ENCODE measurements at regions not wholly inside any gene's neighbourhood (a gene's known extent, or its start where the extent isn't known, plus 50 kb on each side); places are given as distances from the start of the nearest gene placed in this dataset.
A peak's percentile ranks its signal among the peaks of the same experiment; 100 is the strongest.

DNA sequence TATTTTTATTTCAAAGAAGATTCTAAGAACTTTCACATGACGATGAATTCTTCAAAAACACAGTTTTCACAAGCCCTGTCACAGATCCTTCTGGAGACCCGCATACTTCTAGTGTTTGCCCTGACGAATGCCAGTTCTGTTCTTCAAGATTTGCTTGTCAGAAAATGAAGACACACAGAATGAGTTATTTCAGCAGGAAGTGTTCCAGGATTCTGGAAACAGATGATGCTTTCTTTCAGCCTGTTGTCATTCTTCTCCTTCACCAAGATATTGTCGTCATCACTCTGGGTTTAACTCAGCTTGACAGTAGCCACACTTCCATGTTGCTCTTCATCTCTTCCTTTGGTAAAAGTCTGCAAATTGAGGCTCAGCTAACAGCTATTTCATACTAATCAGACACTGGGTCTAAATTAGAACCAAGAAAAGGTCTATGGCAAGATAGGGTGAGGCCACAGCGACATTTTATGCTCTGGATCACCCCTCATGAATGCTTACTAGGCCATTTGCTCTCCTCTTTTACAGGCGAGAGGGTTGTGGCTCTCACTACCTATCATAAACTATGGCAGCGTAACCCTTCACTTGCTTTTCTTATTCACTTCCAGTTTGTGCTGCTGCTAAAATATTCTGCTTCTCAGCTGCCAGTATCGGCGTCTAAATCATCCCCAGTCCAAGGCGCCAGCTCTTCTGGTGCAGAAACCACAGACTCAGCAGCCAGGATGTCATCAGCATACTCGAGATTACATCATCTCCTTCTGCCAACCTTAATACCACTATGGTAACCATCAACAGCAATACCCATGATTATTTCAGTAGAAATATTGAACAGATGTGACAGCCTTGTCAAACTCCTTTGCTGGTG is 159.6 kb upstream of the TBCA start:
- peak; percentile 60 for ATAC-seq
- TF ChIP-seq ISL1 (CRISPR knock-in tag; IDR thresholded peaks at IDR 0.05), result 0 out of 2 replicates have a peak, but pooled peaks have one; percentile 10
- TF ChIP-seq, protein P1, sequence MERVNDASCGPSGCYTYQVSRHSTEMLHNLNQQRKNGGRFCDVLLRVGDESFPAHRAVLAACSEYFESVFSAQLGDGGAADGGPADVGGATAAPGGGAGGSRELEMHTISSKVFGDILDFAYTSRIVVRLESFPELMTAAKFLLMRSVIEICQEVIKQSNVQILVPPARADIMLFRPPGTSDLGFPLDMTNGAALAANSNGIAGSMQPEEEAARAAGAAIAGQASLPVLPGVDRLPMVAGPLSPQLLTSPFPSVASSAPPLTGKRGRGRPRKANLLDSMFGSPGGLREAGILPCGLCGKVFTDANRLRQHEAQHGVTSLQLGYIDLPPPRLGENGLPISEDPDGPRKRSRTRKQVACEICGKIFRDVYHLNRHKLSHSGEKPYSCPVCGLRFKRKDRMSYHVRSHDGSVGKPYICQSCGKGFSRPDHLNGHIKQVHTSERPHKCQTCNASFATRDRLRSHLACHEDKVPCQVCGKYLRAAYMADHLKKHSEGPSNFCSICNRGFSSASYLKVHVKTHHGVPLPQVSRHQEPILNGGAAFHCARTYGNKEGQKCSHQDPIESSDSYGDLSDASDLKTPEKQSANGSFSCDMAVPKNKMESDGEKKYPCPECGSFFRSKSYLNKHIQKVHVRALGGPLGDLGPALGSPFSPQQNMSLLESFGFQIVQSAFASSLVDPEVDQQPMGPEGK (CRISPR knock-in tag; IDR thresholded peaks at IDR 0.05; ENCODE audit: borderline replicate concordance), result no peak

DNA sequence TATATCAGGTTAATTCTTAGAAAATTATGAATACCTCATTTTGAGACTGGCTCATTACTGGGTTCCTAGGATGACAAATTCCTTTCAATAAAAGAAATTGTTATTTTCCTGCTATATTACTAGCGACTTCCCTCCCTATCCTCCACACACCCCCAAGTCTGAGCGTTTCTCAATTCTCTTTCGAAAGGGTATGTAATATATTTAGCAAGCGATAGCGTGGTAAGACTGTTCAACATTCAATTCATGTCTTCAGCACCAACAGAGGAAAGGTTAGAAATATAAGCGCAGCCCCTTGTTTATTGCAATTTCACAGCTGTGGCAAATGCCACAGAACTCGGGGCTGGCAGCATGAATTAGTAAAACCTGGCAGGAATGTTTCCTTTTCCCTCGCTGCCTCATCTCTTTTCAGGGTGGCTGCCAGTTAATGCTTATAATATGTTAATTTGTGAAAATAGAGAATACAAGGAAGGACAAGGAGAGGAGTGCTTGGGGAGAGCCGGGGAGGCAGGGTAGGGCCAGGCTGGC is 152.7 kb upstream of the TBCA start:
- no peak for ATAC-seq
- TF ChIP-seq TOX (CRISPR knock-in tag; IDR thresholded peaks at IDR 0.05; ENCODE audit: borderline replicate concordance) (no peak), ZNF70 (CRISPR knock-in tag; IDR thresholded peaks at IDR 0.05) (no peak)
- TF ChIP-seq, protein P1 (CRISPR knock-in tag; IDR thresholded peaks at IDR 0.05; ENCODE audit: borderline replicate concordance), result no peak

DNA sequence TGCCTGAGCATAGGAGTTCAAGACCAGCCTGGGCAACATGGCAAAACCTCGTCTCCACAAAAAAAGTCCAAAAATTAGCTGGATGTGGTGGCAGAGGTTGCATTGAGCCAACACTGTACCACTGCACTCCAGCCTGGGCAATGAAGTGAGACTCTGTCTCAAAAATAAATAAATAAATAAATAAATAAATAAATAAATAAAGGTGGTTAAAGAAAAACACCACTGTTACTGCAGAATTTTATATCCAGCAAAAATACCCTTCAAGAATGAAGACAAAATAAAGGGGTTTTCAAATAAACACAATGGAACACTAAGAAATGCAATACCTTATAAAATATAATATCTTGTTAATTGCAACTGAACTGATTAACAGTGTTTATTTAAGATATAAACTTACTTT is 150.2 kb upstream of the TBCA start:
- TF ChIP-seq SNAI2 (CRISPR knock-in tag; IDR thresholded peaks at IDR 0.05), result no peak
- no peak for TF ChIP-seq ISL1 (CRISPR knock-in tag; IDR thresholded peaks at IDR 0.05)
- no peak for TF ChIP-seq ZNF70 (CRISPR knock-in tag; IDR thresholded peaks at IDR 0.05)
- TF ChIP-seq PPARA (CRISPR knock-in tag; IDR thresholded peaks at IDR 0.05; ENCODE audit: borderline replicate concordance), result no peak
- no peak for TF ChIP-seq ESRRG (CRISPR knock-in tag; IDR thresholded peaks at IDR 0.05)
- no peak for TF ChIP-seq TOX (CRISPR knock-in tag; IDR thresholded peaks at IDR 0.05; ENCODE audit: borderline replicate concordance)
- no peak for TF ChIP-seq CSDC2 (CRISPR knock-in tag; IDR thresholded peaks at IDR 0.05)
- TF ChIP-seq, protein P2, sequence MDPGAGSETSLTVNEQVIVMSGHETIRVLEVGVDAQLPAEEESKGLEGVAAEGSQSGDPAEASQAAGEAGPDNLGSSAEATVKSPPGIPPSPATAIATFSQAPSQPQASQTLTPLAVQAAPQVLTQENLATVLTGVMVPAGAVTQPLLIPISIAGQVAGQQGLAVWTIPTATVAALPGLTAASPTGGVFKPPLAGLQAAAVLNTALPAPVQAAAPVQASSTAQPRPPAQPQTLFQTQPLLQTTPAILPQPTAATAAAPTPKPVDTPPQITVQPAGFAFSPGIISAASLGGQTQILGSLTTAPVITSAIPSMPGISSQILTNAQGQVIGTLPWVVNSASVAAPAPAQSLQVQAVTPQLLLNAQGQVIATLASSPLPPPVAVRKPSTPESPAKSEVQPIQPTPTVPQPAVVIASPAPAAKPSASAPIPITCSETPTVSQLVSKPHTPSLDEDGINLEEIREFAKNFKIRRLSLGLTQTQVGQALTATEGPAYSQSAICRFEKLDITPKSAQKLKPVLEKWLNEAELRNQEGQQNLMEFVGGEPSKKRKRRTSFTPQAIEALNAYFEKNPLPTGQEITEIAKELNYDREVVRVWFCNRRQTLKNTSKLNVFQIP (CRISPR knock-in tag; IDR thresholded peaks at IDR 0.05; ENCODE audit: borderline replicate concordance, low read depth), result no peak
- no peak for TF ChIP-seq RARB (CRISPR knock-in tag; IDR thresholded peaks at IDR 0.05)
- no peak for TF ChIP-seq ZNF8 (CRISPR knock-in tag; IDR thresholded peaks at IDR 0.05)
- TF ChIP-seq, protein P3, sequence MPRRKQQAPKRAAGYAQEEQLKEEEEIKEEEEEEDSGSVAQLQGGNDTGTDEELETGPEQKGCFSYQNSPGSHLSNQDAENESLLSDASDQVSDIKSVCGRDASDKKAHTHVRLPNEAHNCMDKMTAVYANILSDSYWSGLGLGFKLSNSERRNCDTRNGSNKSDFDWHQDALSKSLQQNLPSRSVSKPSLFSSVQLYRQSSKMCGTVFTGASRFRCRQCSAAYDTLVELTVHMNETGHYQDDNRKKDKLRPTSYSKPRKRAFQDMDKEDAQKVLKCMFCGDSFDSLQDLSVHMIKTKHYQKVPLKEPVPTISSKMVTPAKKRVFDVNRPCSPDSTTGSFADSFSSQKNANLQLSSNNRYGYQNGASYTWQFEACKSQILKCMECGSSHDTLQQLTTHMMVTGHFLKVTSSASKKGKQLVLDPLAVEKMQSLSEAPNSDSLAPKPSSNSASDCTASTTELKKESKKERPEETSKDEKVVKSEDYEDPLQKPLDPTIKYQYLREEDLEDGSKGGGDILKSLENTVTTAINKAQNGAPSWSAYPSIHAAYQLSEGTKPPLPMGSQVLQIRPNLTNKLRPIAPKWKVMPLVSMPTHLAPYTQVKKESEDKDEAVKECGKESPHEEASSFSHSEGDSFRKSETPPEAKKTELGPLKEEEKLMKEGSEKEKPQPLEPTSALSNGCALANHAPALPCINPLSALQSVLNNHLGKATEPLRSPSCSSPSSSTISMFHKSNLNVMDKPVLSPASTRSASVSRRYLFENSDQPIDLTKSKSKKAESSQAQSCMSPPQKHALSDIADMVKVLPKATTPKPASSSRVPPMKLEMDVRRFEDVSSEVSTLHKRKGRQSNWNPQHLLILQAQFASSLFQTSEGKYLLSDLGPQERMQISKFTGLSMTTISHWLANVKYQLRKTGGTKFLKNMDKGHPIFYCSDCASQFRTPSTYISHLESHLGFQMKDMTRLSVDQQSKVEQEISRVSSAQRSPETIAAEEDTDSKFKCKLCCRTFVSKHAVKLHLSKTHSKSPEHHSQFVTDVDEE (CRISPR knock-in tag; IDR thresholded peaks at IDR 0.05), result no peak
- TF ChIP-seq GLIS3 (CRISPR knock-in tag; IDR thresholded peaks at IDR 0.05), result no peak
- no peak for TF ChIP-seq BACH2 (CRISPR knock-in tag; IDR thresholded peaks at IDR 0.05; ENCODE audit: borderline replicate concordance)
- TF ChIP-seq, protein P4, sequence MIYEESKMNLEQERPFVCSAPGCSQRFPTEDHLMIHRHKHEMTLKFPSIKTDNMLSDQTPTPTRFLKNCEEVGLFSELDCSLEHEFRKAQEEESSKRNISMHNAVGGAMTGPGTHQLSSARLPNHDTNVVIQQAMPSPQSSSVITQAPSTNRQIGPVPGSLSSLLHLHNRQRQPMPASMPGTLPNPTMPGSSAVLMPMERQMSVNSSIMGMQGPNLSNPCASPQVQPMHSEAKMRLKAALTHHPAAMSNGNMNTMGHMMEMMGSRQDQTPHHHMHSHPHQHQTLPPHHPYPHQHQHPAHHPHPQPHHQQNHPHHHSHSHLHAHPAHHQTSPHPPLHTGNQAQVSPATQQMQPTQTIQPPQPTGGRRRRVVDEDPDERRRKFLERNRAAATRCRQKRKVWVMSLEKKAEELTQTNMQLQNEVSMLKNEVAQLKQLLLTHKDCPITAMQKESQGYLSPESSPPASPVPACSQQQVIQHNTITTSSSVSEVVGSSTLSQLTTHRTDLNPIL (CRISPR knock-in tag; IDR thresholded peaks at IDR 0.05; ENCODE audit: low read depth), result no peak
- TF ChIP-seq, protein P1 (CRISPR knock-in tag; IDR thresholded peaks at IDR 0.05; ENCODE audit: borderline replicate concordance), result no peak
- ATAC-seq, result no peak
